Smooth muscle cell (in vitro differentiated cells): ENCODE measurements at regions not wholly inside any gene's neighbourhood (a gene's known extent, or its start where the extent isn't known, plus 50 kb on each side); places are given as distances from the start of the nearest gene placed in this dataset.

Experiments used
- DNase-seq: peaks from one replicate; lab custom pipeline; 2025; ENCODE audit not compliant: unreplicated experiment; lab: John Stamatoyannopoulos, UW
- H2AFZ ChIP-seq: fragments of 200-600 bp; sonication (generic); 2 replicates; pipeline ENCODE4 v1.6.0; 2016; ENCODE audit warnings: antibody characterized with exemption, low read depth, mild to moderate bottlenecking
- H3F3A ChIP-seq: fragments of 200-600 bp; sonication (generic); 2 replicates; pipeline ENCODE4 v1.6.0; 2017; ENCODE audit warnings: antibody characterized with exemption, low read depth
- H3K27ac ChIP-seq: fragments of 200-600 bp; sonication (generic); 2 replicates; pipeline ENCODE4 v1.5.1; 2016; ENCODE audit warnings: low read depth, mild to moderate bottlenecking
- H3K27me3 ChIP-seq: fragments of 200-600 bp; sonication (generic); 2 replicates; pipeline ENCODE4 v1.6.1; 2016; ENCODE audit warnings: low read depth, mild to moderate bottlenecking
- H3K36me3 ChIP-seq: fragments of 200-600 bp; sonication (generic); 2 replicates; pipeline ENCODE4 v1.5.1; 2016; ENCODE audit warnings: low read depth
- H3K4me1 ChIP-seq: fragments of 200-600 bp; sonication (generic); 2 replicates; pipeline ENCODE4 v1.5.1; 2016; ENCODE audit warnings: low read depth
- H3K4me2 ChIP-seq: fragments of 200-600 bp; sonication (generic); 2 replicates; pipeline ENCODE4 v1.6.0; 2016; ENCODE audit warnings: mild to moderate bottlenecking
- H3K4me3 ChIP-seq: fragments of 200-600 bp; sonication (generic); 2 replicates; pipeline ENCODE4 v1.5.1; 2016; ENCODE audit warnings: mild to moderate bottlenecking
- H3K79me2 ChIP-seq: fragments of 200-600 bp; sonication (generic); 2 replicates; pipeline ENCODE4 v1.6.0; 2016; ENCODE audit warnings: low read depth, mild to moderate bottlenecking
- H3K9ac ChIP-seq: fragments of 200-600 bp; sonication (generic); 2 replicates; pipeline ENCODE4 v1.6.0; 2016; ENCODE audit warnings: low read depth
- H3K9me3 ChIP-seq: fragments of 200-600 bp; sonication (generic); replicated peaks from 2 replicates; pipeline ENCODE4 v1.5.1; 2016; ENCODE audit warnings: low read depth
- H4K20me1 ChIP-seq: fragments of 200-600 bp; sonication (generic); 2 replicates; pipeline ENCODE4 v1.6.0; 2016; ENCODE audit warnings: low read depth
- WGBS: methylation state at CpG from one replicate; pipeline ENCODE4 v1.1.7; 2016; ENCODE audit warnings: low lambda C conversion rate; 5-methylcytosine and 5-hydroxymethylcytosine counted together
- TF ChIP-seq, protein P1 (sequence below): fragments of 200-600 bp; sonication (generic); IDR thresholded peaks from 2 replicates; pipeline ENCODE4 v1.5.1; 2017; ENCODE audit warnings: borderline replicate concordance, mild to moderate bottlenecking, antibody characterized with exemption; ENCODE audit not compliant: insufficient read depth, poor library complexity, severe bottlenecking

DNA sequence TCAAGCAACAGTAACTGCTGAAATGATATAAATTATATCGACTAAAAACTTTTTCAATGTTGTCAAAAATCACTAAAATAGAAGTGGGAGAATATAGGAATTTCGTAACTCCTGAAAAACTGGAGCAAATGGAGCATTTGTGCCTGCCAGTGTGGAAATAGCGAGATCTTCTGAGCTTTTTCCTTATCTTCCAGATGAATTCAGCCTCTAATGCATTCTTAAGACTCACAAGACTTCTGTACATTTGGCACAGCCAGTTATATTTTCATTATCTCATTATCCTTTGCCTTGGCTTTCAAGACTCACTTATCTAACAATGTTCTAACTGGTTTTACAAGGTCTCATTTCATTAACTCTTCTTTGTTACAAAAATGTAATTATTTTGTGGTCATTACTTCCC is 252.4 kb downstream of the GXYLT1 start:
- Histone ChIP-seq H3K36me3 (no peaks in the 10 kb centered on the region), H3K79me2 (no peaks in the 10 kb centered on the region)

DNA sequence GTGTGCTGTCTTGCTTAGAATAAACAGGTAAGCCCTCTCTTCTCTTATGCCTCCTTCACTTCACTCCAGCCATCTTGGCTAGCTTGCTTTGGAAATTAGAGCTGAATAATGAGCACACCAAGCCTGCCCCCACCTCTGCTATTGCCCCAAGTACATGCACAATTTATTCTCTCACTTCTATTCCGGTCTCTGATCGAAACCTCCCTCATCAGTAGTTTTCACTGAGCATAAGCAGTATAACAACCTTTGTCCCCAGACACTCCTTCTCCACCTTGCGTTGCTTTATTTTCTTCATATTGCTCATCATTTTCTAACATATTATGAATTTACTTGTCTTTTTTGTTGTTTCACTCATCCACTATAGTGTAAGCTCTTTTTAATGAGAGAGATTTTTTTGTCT is 253.4 kb downstream of the GXYLT1 start:
- Histone ChIP-seq H3K27ac (no peak overlapping the region), H3K27me3 (no peaks in the 10 kb centered on the region), H3K9me3 (no peaks in the 10 kb centered on the region), H3K36me3 (no peaks in the 10 kb centered on the region), H3K4me1 (no peaks in the 10 kb centered on the region), H3K4me2 (no peak overlapping the region), H4K20me1 (no peaks in the 10 kb centered on the region), H3F3A (no peaks in the 10 kb centered on the region), H3K4me3 (no peak overlapping the region), H2AFZ (no peak overlapping the region), H3K9ac (no peak overlapping the region), H3K79me2 (no peaks in the 10 kb centered on the region)
- TF ChIP-seq, protein P1, sequence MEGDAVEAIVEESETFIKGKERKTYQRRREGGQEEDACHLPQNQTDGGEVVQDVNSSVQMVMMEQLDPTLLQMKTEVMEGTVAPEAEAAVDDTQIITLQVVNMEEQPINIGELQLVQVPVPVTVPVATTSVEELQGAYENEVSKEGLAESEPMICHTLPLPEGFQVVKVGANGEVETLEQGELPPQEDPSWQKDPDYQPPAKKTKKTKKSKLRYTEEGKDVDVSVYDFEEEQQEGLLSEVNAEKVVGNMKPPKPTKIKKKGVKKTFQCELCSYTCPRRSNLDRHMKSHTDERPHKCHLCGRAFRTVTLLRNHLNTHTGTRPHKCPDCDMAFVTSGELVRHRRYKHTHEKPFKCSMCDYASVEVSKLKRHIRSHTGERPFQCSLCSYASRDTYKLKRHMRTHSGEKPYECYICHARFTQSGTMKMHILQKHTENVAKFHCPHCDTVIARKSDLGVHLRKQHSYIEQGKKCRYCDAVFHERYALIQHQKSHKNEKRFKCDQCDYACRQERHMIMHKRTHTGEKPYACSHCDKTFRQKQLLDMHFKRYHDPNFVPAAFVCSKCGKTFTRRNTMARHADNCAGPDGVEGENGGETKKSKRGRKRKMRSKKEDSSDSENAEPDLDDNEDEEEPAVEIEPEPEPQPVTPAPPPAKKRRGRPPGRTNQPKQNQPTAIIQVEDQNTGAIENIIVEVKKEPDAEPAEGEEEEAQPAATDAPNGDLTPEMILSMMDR, result no peak
- no peak for DNase-seq
- 97% methylated on average over 3 of the region's 3 CpGs for WGBS

More for the DNA sequence above, 252.4 kb downstream of the GXYLT1 start:
- no peak overlapping the region for H3K4me3 ChIP-seq
- no peaks in the 10 kb centered on the region for H3K9me3 ChIP-seq
- DNase-seq, result no peak
- peak overlapping the region; percentile 3 for H3K4me2 ChIP-seq
- no peaks in the 10 kb centered on the region for H3F3A ChIP-seq
- H3K9ac ChIP-seq, result no peak overlapping the region
- 64% methylated on average over 3 of the region's 3 CpGs for WGBS
- TF ChIP-seq, protein P1, result no peak
- no peaks in the 10 kb centered on the region for H3K27me3 ChIP-seq
- no peaks in the 10 kb centered on the region for H3K4me1 ChIP-seq
- no peak overlapping the region for H3K27ac ChIP-seq
- peak overlapping the region; percentile 38 for H2AFZ ChIP-seq
- H4K20me1 ChIP-seq, result no peaks in the 10 kb centered on the region

DNA sequence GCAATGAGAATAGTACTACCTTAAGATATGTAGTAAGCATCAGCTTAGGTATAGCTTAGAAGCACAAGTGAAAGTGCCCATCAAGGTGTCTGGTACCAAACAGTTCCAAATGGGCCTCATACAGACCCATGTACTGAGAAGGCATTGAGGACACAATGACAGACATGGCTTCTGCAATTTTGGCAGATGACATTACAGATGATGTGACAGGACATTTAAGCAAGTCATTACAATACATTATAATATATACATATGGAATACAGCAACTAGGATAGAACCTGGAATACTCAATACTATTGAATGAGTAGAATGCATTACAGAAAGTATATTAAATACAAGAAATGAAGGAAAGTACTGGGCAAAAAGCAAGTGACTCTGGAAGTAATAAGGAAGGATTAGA is 256.4 kb downstream of the GXYLT1 start:
- no peaks in the 10 kb centered on the region for H3K27me3 ChIP-seq
- H3K4me2 ChIP-seq, result no peak overlapping the region
- H3K4me3 ChIP-seq, result no peak overlapping the region
- H3K9ac ChIP-seq, result no peak overlapping the region
- H3K9me3 ChIP-seq, result no peaks in the 10 kb centered on the region
- no peak overlapping the region for H3K27ac ChIP-seq
- no peaks in the 10 kb centered on the region for H4K20me1 ChIP-seq
- no peak overlapping the region for H2AFZ ChIP-seq
- no peaks in the 10 kb centered on the region for H3K79me2 ChIP-seq
- TF ChIP-seq, protein P1, result no peak
- H3F3A ChIP-seq, result no peaks in the 10 kb centered on the region
- no peaks in the 10 kb centered on the region for H3K36me3 ChIP-seq
- H3K4me1 ChIP-seq, result no peaks in the 10 kb centered on the region
- DNase-seq, result no peak

DNA sequence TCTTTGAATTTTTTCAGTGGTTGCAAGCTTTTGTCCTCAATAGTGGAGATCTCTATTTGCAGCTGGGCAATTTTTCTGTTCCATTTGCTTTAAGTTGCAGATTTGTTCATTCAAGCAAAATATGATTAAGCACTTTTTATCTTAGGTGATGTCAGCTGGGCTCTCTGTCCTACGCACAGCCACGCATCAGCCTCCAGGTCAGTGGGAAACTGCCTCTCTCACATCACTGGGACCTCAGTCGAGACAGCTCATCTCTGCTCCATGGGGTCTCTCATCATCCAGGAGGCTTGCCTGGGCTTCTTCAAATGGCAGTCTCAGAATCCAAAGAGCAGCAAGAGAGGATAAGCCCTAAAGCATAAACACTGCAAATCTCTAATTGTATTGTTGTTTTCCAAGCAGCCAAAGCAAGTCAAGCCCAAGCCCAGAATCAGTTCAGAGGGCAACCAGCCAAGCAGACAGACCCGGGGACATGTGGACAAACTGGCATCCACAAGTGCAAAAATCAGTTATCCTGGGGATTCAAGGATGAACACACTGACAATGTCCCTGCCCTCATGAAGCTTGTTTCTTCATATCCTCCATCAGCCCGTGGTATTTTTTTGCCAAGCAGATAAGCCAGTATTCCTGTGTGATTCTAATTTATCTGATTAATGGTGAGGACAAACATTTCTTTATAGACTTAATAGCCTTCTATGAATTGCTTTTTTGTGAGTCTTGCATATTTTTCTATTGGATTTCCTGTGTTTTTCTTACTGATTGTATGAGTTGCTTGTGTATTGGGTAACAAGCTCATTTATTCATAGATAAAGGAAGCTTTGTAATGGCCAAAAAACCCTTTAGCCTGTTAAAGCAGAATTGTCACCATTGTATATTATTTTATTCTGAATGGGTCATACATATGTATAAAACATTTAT is 262.5 kb downstream of the GXYLT1 start:
- H3K4me1 ChIP-seq, result no peaks in the 10 kb centered on the region
- 88% methylated on average over 5 of the region's 5 CpGs for WGBS
- no peak overlapping the region for H3K4me2 ChIP-seq
- H3K79me2 ChIP-seq, result no peaks in the 10 kb centered on the region
- TF ChIP-seq, protein P1, result no peak
- no peaks in the 10 kb centered on the region for H3F3A ChIP-seq
- no peaks in the 10 kb centered on the region for H3K27me3 ChIP-seq
- H4K20me1 ChIP-seq, result no peaks in the 10 kb centered on the region
- no peak for DNase-seq
- no peak overlapping the region for H3K27ac ChIP-seq
- H3K9ac ChIP-seq, result no peak overlapping the region
- H3K36me3 ChIP-seq, result no peaks in the 10 kb centered on the region
- no peaks in the 10 kb centered on the region for H3K9me3 ChIP-seq
- no peak overlapping the region for H3K4me3 ChIP-seq
- no peak overlapping the region for H2AFZ ChIP-seq
